ENCODE measurements at regions not wholly inside any gene's neighbourhood (a gene's known extent, or its start where the extent isn't known, plus 50 kb on each side); places are given as distances from the start of the nearest gene placed in this dataset.

DNA sequence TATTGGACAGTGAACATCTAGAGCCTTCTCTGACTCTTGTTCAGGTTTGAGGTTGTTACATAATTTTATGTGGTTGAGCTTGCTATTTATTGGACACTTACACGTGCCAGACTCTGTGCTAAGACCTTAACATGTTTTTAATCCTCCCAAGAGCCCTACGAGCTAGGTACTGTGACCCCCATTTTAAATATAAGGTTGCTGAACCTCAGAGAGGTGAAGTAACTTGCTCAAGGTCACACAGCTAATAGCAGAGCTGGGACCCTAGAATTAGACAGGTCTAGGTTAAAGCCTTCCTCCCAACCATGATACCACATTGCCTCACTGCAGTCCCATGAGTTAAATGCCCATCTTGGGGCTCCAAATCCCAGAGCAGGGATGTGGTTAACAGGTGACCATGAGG, 135.7 kb upstream of the PITX1 start:
- intact Hi-C loops (cut with micrococcal nuclease), result no loop called here
- Histone ChIP-seq H3K27ac (ENCODE audit: insufficient read depth, low read depth, low read length) (no peak overlapping the region), H4K20me1 (replicated peaks; ENCODE audit: control insufficient read depth, extremely low read depth, insufficient read depth, low read length) (no peaks in the 10 kb centered on the region), H3K79me2 (ENCODE audit: control insufficient read depth, insufficient read depth, low read length) (no peaks in the 10 kb centered on the region), H3K9me3 (replicated peaks; ENCODE audit: control insufficient read depth, insufficient read depth, low read length) (no peaks in the 10 kb centered on the region), H3K36me3 (ENCODE audit: control insufficient read depth in 2 of 2, extremely low read depth in 1 of 2, insufficient read depth in 2 of 2, low read length in 2 of 2) (no peaks in the 10 kb centered on the region), H3K9ac (replicated peaks; ENCODE audit: extremely low read depth, insufficient read depth, low read length) (no peak overlapping the region), H2AFZ (ENCODE audit: low read depth, low read length) (no peak overlapping the region), H3K4me1 (ENCODE audit: control insufficient read depth, extremely low read depth, insufficient read depth, low read length) (no peaks in the 10 kb centered on the region), H3K4me2 (ENCODE audit: insufficient read depth, low read length) (no peak overlapping the region), H3K27me3 (ENCODE audit: control insufficient read depth in 2 of 2, insufficient read depth in 2 of 2, low read length in 2 of 2) (peaks cover 21 to 30% of the 10 kb centered on the region in 2 experiments), H3K9me1 (replicated peaks; ENCODE audit: control insufficient read depth, extremely low read depth, insufficient read depth, low read length) (no peaks in the 10 kb centered on the region), H3K4me3 (replicated peaks in 1 of 3; ENCODE audit: insufficient read depth in 1 of 3, low read depth in 1 of 3, low read length in 3 of 3) (no peak overlapping the region)
- no peak for DNase-seq (ENCODE audit: low read depth, low spot score)
- dilution Hi-C loops (cut with MboI; ENCODE audit: extremely low pct_ligation_motif_present, low sequenced_read_pairs), result no loop called here
- BruUV-seq (replicated peaks), result no TSS peak
- POLR2A ChIA-PET, result no interaction called here
- no peak for TF ChIP-seq GATA2 (IDR thresholded peaks at IDR 0.05; ENCODE audit: insufficient read depth, insufficient read length, low read depth, low read length)
- no peak for TF ChIP-seq MYC (IDR thresholded peaks at IDR 0.05; ENCODE audit: low read depth, low read length)
- no peak for TF ChIP-seq MAX (IDR thresholded peaks at IDR 0.05; ENCODE audit: insufficient read depth, insufficient read length)
- no peak for TF ChIP-seq POLR2AphosphoS5 (IDR thresholded peaks at IDR 0.05; ENCODE audit: insufficient read depth, low read depth, low read length)
- no peak for TF ChIP-seq EZH2 (IDR thresholded peaks at IDR 0.05; ENCODE audit: borderline replicate concordance, low read depth, low read length, severe bottlenecking)
- no peak for TF ChIP-seq FOS (IDR thresholded peaks at IDR 0.05; ENCODE audit: borderline replicate concordance, insufficient read depth, low read length)
- no peak for TF ChIP-seq CTCF (IDR thresholded peaks at IDR 0.05; ENCODE audit: extremely low read depth in 1 of 2, insufficient read depth in 1 of 2, low read depth in 1 of 2, low read length in 2 of 2)
- no peak for TF ChIP-seq JUN (IDR thresholded peaks at IDR 0.05; ENCODE audit: borderline replicate concordance, insufficient read depth, insufficient read length, low read depth)
- no peak for TF ChIP-seq POLR2A (IDR thresholded peaks at IDR 0.05; ENCODE audit: low read depth, low read length)
- FAIRE-seq, result no peak
- CTCF ChIA-PET, result no interaction called here
